H9 (cell line): ENCODE measurements at regions not wholly inside any gene's neighbourhood (a gene's known extent, or its start where the extent isn't known, plus 50 kb on each side); places are given as distances from the start of the nearest gene placed in this dataset.

Experiments used
- DNase-seq: peaks from one replicate; pipeline ENCODE4 v3.0.0-alpha.2; 2017
- H2AFZ ChIP-seq: one replicate; pipeline ENCODE4 v1.6.1; 2013; ENCODE audit warnings: mild to moderate bottlenecking, low read length, control low read depth, moderate library complexity
- H2AK5ac ChIP-seq: 2 replicates; pipeline ENCODE4 v1.6.1; 2013; ENCODE audit warnings: low read length, control low read depth, mixed read lengths; ENCODE audit not compliant: insufficient read length
- H2BK120ac ChIP-seq: one replicate; pipeline ENCODE4 v1.6.1; 2013; ENCODE audit warnings: low read depth, mild to moderate bottlenecking, low read length, control low read depth, inconsistent platforms; ENCODE audit not compliant: poor library complexity, severe bottlenecking
- H2BK12ac ChIP-seq: 2 replicates; pipeline ENCODE4 v1.6.1; 2013; ENCODE audit warnings: low read length, control low read depth, mixed read lengths, low read depth; ENCODE audit not compliant: insufficient read length
- H2BK15ac ChIP-seq: 2 replicates; pipeline ENCODE4 v1.6.1; 2013; ENCODE audit warnings: low read depth, low read length, control low read depth
- H2BK20ac ChIP-seq: one replicate; pipeline ENCODE4 v1.6.1; 2013; ENCODE audit warnings: low read depth, mild to moderate bottlenecking, low read length, control low read depth, inconsistent platforms; ENCODE audit not compliant: poor library complexity, severe bottlenecking
- H2BK5ac ChIP-seq: 2 replicates; pipeline ENCODE4 v1.6.1; 2013; ENCODE audit warnings: low read length, control low read depth, mixed read lengths; ENCODE audit not compliant: insufficient read length
- H3K14ac ChIP-seq: 2 replicates; pipeline ENCODE4 v1.6.1; 2013; ENCODE audit warnings: low read length, control low read depth; ENCODE audit not compliant: insufficient read depth
- H3K18ac ChIP-seq: 2 replicates; pipeline ENCODE4 v1.6.1; 2013; ENCODE audit warnings: low read depth, mild to moderate bottlenecking, mixed read lengths, low read length, control low read depth; ENCODE audit not compliant: insufficient read length
- H3K23ac ChIP-seq: 2 replicates; pipeline ENCODE4 v1.6.1; 2013; ENCODE audit warnings: low read length, control low read depth, mixed read lengths, low read depth; ENCODE audit not compliant: insufficient read length
- H3K23me2 ChIP-seq: 2 replicates; pipeline ENCODE4 v1.6.1; 2013; ENCODE audit warnings: low read depth, mild to moderate bottlenecking, mixed read lengths, low read length, control low read depth; ENCODE audit not compliant: insufficient read length, poor library complexity, severe bottlenecking
- H3K27ac ChIP-seq: 2 replicates; pipeline ENCODE4 v1.5.1; 2013; ENCODE audit warnings: low read length, control low read depth, mixed read lengths, low read depth; ENCODE audit not compliant: insufficient read length
- H3K27me3 ChIP-seq: 2 replicates; pipeline ENCODE4 v1.6.1; 2013; ENCODE audit warnings: low read length, control low read depth, inconsistent platforms; ENCODE audit not compliant: insufficient read depth
- H3K4ac ChIP-seq: 2 replicates; pipeline ENCODE4 v1.6.1; 2013; ENCODE audit warnings: low read depth, mild to moderate bottlenecking, control low read depth, inconsistent platforms, low read length, moderate library complexity
- H3K4me1 ChIP-seq: 2 replicates; pipeline ENCODE4 v1.6.1; 2013; ENCODE audit warnings: low read length, control low read depth, inconsistent platforms; ENCODE audit not compliant: insufficient read depth
- H3K4me2 ChIP-seq: 2 replicates; pipeline ENCODE4 v1.6.1; 2013; ENCODE audit warnings: low read length, control low read depth, mixed read lengths; ENCODE audit not compliant: insufficient read length, insufficient read depth
- H3K56ac ChIP-seq: 2 replicates; pipeline ENCODE4 v1.6.1; 2013; ENCODE audit warnings: low read depth, mild to moderate bottlenecking, mixed read lengths, low read length, control low read depth; ENCODE audit not compliant: insufficient read length
- H3K79me1 ChIP-seq: 2 replicates; pipeline ENCODE4 v1.6.1; 2013; ENCODE audit warnings: low read depth, mild to moderate bottlenecking, moderate library complexity, low read length, control low read depth, inconsistent platforms; ENCODE audit not compliant: insufficient read depth, poor library complexity, severe bottlenecking
- H3K79me2 ChIP-seq: 2 replicates; pipeline ENCODE4 v1.6.1; 2013; ENCODE audit warnings: low read length, control low read depth, inconsistent platforms; ENCODE audit not compliant: insufficient read depth
- H3K9ac ChIP-seq: 2 replicates; pipeline ENCODE4 v1.6.1; 2013; ENCODE audit warnings: low read length, control low read depth, mixed read lengths; ENCODE audit not compliant: insufficient read length; ENCODE audit errors: extremely low read depth
- H3K9me3 ChIP-seq: one replicate; pipeline ENCODE4 v1.6.1; 2013; ENCODE audit warnings: low read depth, low read length, inconsistent platforms; ENCODE audit not compliant: control insufficient read depth
- H3T11ph ChIP-seq: one replicate; pipeline ENCODE4 v1.6.1; 2013; ENCODE audit warnings: mild to moderate bottlenecking, low read length, control low read depth, inconsistent platforms
- H4K20me1 ChIP-seq: one replicate; pipeline ENCODE4 v1.6.1; 2013; ENCODE audit not compliant: control insufficient read depth, insufficient read length, insufficient read depth
- H4K5ac ChIP-seq: 2 replicates; pipeline ENCODE4 v1.6.1; 2013; ENCODE audit warnings: low read depth, mild to moderate bottlenecking, mixed read lengths, low read length, control low read depth; ENCODE audit not compliant: insufficient read length
- H4K8ac ChIP-seq: replicated peaks from 2 replicates; pipeline ENCODE4 v1.6.1; 2013; ENCODE audit warnings: low read length, control low read depth, mixed read lengths, low read depth; ENCODE audit not compliant: insufficient read length
- H4K91ac ChIP-seq: 2 replicates; pipeline ENCODE4 v1.6.1; 2013; ENCODE audit warnings: low read depth, mild to moderate bottlenecking, moderate library complexity, mixed read lengths, low read length, control low read depth; ENCODE audit not compliant: insufficient read length
- H3K27ac Mint-ChIP-seq, 3 experiments: 2 replicates in 2 of 3; 3 replicates in 1 of 3; pipeline ENCODE4 v1.8.0; 2020 to 2021; ENCODE audit warnings: mixed read lengths in 3 of 3, mild to moderate bottlenecking in 1 of 3, moderate library complexity in 1 of 3
- H3K27me3 Mint-ChIP-seq: 2 replicates; pipeline ENCODE4 v1.8.0; 2021; ENCODE audit warnings: low read depth, mild to moderate bottlenecking, moderate library complexity, mixed read lengths
- H3K36me3 Mint-ChIP-seq, 3 experiments: 2 replicates in 2 of 3; 3 replicates in 1 of 3; pipeline ENCODE4 v1.8.0; 2020 to 2021; ENCODE audit warnings: low read depth in 3 of 3, mixed read lengths in 3 of 3; ENCODE audit not compliant: insufficient read depth in 1 of 3
- H3K4me1 Mint-ChIP-seq, 2 experiments: 2 replicates each; pipeline ENCODE4 v1.8.0; 2020; ENCODE audit warnings: mixed read lengths in 2 of 2
- H3K4me3 Mint-ChIP-seq, 2 experiments: 2 replicates in 1 of 2; 3 replicates in 1 of 2; pipeline ENCODE4 v1.8.0; 2020 to 2021; ENCODE audit warnings: mild to moderate bottlenecking in 2 of 2, mixed read lengths in 2 of 2, moderate library complexity in 1 of 2
- H3K9me3 Mint-ChIP-seq, 2 experiments: 2 replicates in 1 of 2; 3 replicates in 1 of 2; pipeline ENCODE4 v1.8.0; 2020; ENCODE audit warnings: mild to moderate bottlenecking in 2 of 2, mixed read lengths in 2 of 2, moderate library complexity in 1 of 2
- CTCF ChIP-seq: fragments of 200-600 bp; sonication (generic); conservative IDR thresholded peaks from 3 replicates; pipeline ENCODE4 v1.8.0; 2021; ENCODE audit warnings: antibody characterized with exemption, mild to moderate bottlenecking
- WGBS: extraction: QIAGEN DNeasy Blood & Tissue Kit; methylation state at CpG from one replicate; pipeline ENCODE4 v1.1.7; 2013; ENCODE audit warnings: missing lambda C conversion rate, low lambda C conversion rate, mixed read lengths; ENCODE audit not compliant: insufficient read length; ENCODE audit errors: extremely low coverage; 5-methylcytosine and 5-hydroxymethylcytosine counted together

- TF ChIP-seq CTCF, result no peak
- H3K18ac ChIP-seq, result no peak overlapping the region
- no peaks in the 10 kb centered on the region for H3K36me3 Mint-ChIP-seq
- H4K8ac ChIP-seq, result no peak overlapping the region
- no peak overlapping the region for H3T11ph ChIP-seq
- no peak overlapping the region for H2AK5ac ChIP-seq
- no peak overlapping the region for H2BK20ac ChIP-seq
- H2BK120ac ChIP-seq, result no peak overlapping the region
- no peak overlapping the region for H2AFZ ChIP-seq
- no peak overlapping the region for H3K23ac ChIP-seq
- no peak overlapping the region for H3K27ac ChIP-seq
- H3K9me3 Mint-ChIP-seq, result no peaks in the 10 kb centered on the region
- H3K9ac ChIP-seq, result no peak overlapping the region
- no CpG with 5 or more reads among the region's 5 CpGs for WGBS
- no peak overlapping the region for H2BK12ac ChIP-seq
- no peak overlapping the region for H3K56ac ChIP-seq
- no peaks in the 10 kb centered on the region for H4K20me1 ChIP-seq
- no peak overlapping the region for H2BK5ac ChIP-seq
- no peak overlapping the region for H3K4me3 Mint-ChIP-seq
- no peak overlapping the region for H4K5ac ChIP-seq
- H2BK15ac ChIP-seq, result no peak overlapping the region
- no peaks in the 10 kb centered on the region for H3K4me1 ChIP-seq
- H4K91ac ChIP-seq, result no peak overlapping the region
- no peak for DNase-seq
- no peaks in the 10 kb centered on the region; a peak in 1 of 4 replicates for H3K4me1 Mint-ChIP-seq
- H3K23me2 ChIP-seq, result no peaks in the 10 kb centered on the region
- no peaks in the 10 kb centered on the region for H3K79me1 ChIP-seq
- no peaks in the 10 kb centered on the region for H3K27me3 ChIP-seq
- no peaks in the 10 kb centered on the region for H3K79me2 ChIP-seq
- no peak overlapping the region for H3K27ac Mint-ChIP-seq
- H3K27me3 Mint-ChIP-seq, result no peaks in the 10 kb centered on the region; the same call in 1 of the 2 replicates
- no peak overlapping the region for H3K14ac ChIP-seq
- no peaks in the 10 kb centered on the region for H3K9me3 ChIP-seq
- no peak overlapping the region for H3K4ac ChIP-seq
- H3K4me2 ChIP-seq, result no peak overlapping the region
These were observed 328.9 kb downstream of the LTN1 start for GRCh38 chr21:28663754-28664153.
